H1 (cell line): ENCODE measurements at regions not wholly inside any gene's neighbourhood (a gene's known extent, or its start where the extent isn't known, plus 50 kb on each side); places are given as distances from the start of the nearest gene placed in this dataset.

Experiments
- CTCF ChIA-PET: fragments of 300-600 bp; sonication (Branson Sonifier 250); formaldehyde crosslinking; loops from one replicate; lab custom pipeline; 2021; ENCODE audit not compliant: partially characterized antibody; lab: Charles Lee
- POLR2A ChIA-PET: fragments of 300-600 bp; sonication (Branson Sonifier 250); formaldehyde crosslinking; loops from one replicate; lab custom pipeline; 2021; ENCODE audit warnings: inconsistent platforms; ENCODE audit not compliant: partially characterized antibody; lab: Charles Lee
- DNase-seq, 2 experiments: peaks; one replicate each; pipeline versions ENCODE4 v3.0.0 to v3.0.0-alpha.2; 2010 to 2022; ENCODE audit warnings: low spot score in 2 of 2, low read depth in 1 of 2, mixed read lengths in 1 of 2
- FAIRE-seq: peaks from 2 replicates; lab custom pipeline; 2011; peaks lifted over from hg19 to GRCh38; lab: Jason Lieb, UNC
- H2AFZ ChIP-seq: 2 replicates; pipeline ENCODE4 v1.8.1; 2012; ENCODE audit warnings: low read length, inconsistent platforms
- H2AK5ac ChIP-seq: 2 replicates; pipeline ENCODE4 v1.6.1; 2013; ENCODE audit warnings: low read depth, low read length
- H2BK120ac ChIP-seq: replicated peaks from 2 replicates; pipeline ENCODE3; 2013; ENCODE audit warnings: low read depth, low read length, inconsistent platforms
- H2BK12ac ChIP-seq: 2 replicates; pipeline ENCODE4 v1.6.1; 2013; ENCODE audit warnings: low read depth, low read length
- H2BK15ac ChIP-seq: 2 replicates; pipeline ENCODE4 v1.6.1; 2013; ENCODE audit warnings: low read length
- H2BK20ac ChIP-seq: 2 replicates; pipeline ENCODE4 v1.6.1; 2013; ENCODE audit warnings: low read length
- H2BK5ac ChIP-seq: 2 replicates; pipeline ENCODE4 v1.6.1; 2013; ENCODE audit warnings: low read depth, low read length
- H3K14ac ChIP-seq: 2 replicates; pipeline ENCODE4 v1.6.1; 2013; ENCODE audit warnings: inconsistent platforms; ENCODE audit not compliant: insufficient read length
- H3K18ac ChIP-seq: 2 replicates; pipeline ENCODE4 v1.6.1; 2013; ENCODE audit warnings: low read length; ENCODE audit errors: extremely low read depth
- H3K23ac ChIP-seq: 2 replicates; pipeline ENCODE4 v1.6.1; 2013; ENCODE audit warnings: inconsistent platforms; ENCODE audit not compliant: insufficient read length
- H3K23me2 ChIP-seq: 2 replicates; pipeline ENCODE4 v1.6.1; 2013; ENCODE audit warnings: low read depth, low read length
- H3K27ac ChIP-seq: 2 replicates; pipeline ENCODE4 v1.6.1; 2011; ENCODE audit warnings: low read depth, low read length, inconsistent platforms
- H3K27me3 ChIP-seq, 4 experiments: replicated peaks in 1 of 4; 1 replicate in 1 of 4; 2 replicates in 3 of 4; pipeline versions ENCODE4 v1.6.1 to v1.8.1; 2011 to 2013; ENCODE audit warnings: low read length in 3 of 4, mild to moderate bottlenecking in 3 of 4, inconsistent platforms in 2 of 4, mixed read lengths in 2 of 4, moderate library complexity in 1 of 4; ENCODE audit not compliant: control insufficient read depth in 3 of 4, insufficient read depth in 3 of 4; ENCODE audit errors: extremely low read depth in 1 of 4
- H3K36me3 ChIP-seq, 4 experiments: 2 replicates each; pipeline versions ENCODE4 v1.6.1 to v1.8.1; 2011 to 2013; ENCODE audit warnings: mild to moderate bottlenecking in 4 of 4, low read length in 3 of 4, moderate library complexity in 2 of 4, control low read depth in 1 of 4, inconsistent platforms in 1 of 4; ENCODE audit not compliant: insufficient read depth in 4 of 4, control insufficient read depth in 2 of 4
- H3K4ac ChIP-seq: replicated peaks from 2 replicates; pipeline ENCODE3; 2013; ENCODE audit warnings: low read length, low read depth, mixed read lengths, inconsistent platforms; ENCODE audit not compliant: insufficient read length
- H3K4me1 ChIP-seq, 4 experiments: replicated peaks in 1 of 4; 1 replicate in 1 of 4; 2 replicates in 3 of 4; pipeline versions ENCODE4 v1.6.1 to v1.8.1; 2011 to 2013; ENCODE audit warnings: low read length in 3 of 4, inconsistent platforms in 2 of 4, mixed read lengths in 1 of 4; ENCODE audit not compliant: insufficient read depth in 4 of 4, control insufficient read depth in 3 of 4
- H3K4me2 ChIP-seq, 2 experiments: 2 replicates each; pipeline versions ENCODE4 v1.6.1 to v1.8.1; 2011 to 2013; ENCODE audit warnings: low read depth in 2 of 2, low read length in 2 of 2, control low read depth in 1 of 2, inconsistent platforms in 1 of 2, mild to moderate bottlenecking in 1 of 2; ENCODE audit not compliant: insufficient read depth in 1 of 2
- H3K4me3 ChIP-seq, 4 experiments: fragments of 200-600, 300-600 bp in 1 of 4; sonication (generic), shearing (Covaris generic), sonication (Bioruptor Twin) in 1 of 4; 2 replicates each; pipeline versions ENCODE4 v1.5.1 to v1.8.1; 2011 to 2016; ENCODE audit warnings: low read length in 4 of 4, low read depth in 3 of 4, control low read depth in 2 of 4, inconsistent platforms in 2 of 4, mild to moderate bottlenecking in 2 of 4, mixed read lengths in 1 of 4, moderate library complexity in 1 of 4; ENCODE audit not compliant: insufficient read depth in 2 of 4; ENCODE audit errors: extremely low read depth in 1 of 4
- H3K56ac ChIP-seq: replicated peaks from 2 replicates; pipeline ENCODE3; 2013; ENCODE audit warnings: low read depth, mild to moderate bottlenecking, mixed read lengths, low read length, inconsistent platforms; ENCODE audit not compliant: insufficient read length
- H3K79me1 ChIP-seq: 2 replicates; pipeline ENCODE4 v1.6.1; 2013; ENCODE audit warnings: low read depth, low read length, control low read depth
- H3K79me2 ChIP-seq, 2 experiments: 2 replicates each; pipeline versions ENCODE4 v1.6.1 to v1.8.1; 2012 to 2013; ENCODE audit warnings: low read length in 2 of 2, mild to moderate bottlenecking in 2 of 2, inconsistent platforms in 1 of 2; ENCODE audit not compliant: insufficient read depth in 2 of 2, control insufficient read depth in 1 of 2
- H3K9ac ChIP-seq, 4 experiments: replicated peaks in 1 of 4; 1 replicate in 1 of 4; 2 replicates in 3 of 4; pipeline versions ENCODE4 v1.6.1 to v1.8.1; 2011 to 2013; ENCODE audit warnings: low read depth in 3 of 4, low read length in 3 of 4, control low read depth in 2 of 4, mild to moderate bottlenecking in 2 of 4, moderate library complexity in 2 of 4, inconsistent platforms in 1 of 4; ENCODE audit errors: extremely low read depth in 1 of 4
- H3K9me3 ChIP-seq, 2 experiments: 2 replicates each; pipeline versions ENCODE4 v1.6.1 to v1.8.1; 2012 to 2013; ENCODE audit warnings: mild to moderate bottlenecking in 2 of 2, moderate library complexity in 2 of 2, control low read depth in 1 of 2, inconsistent platforms in 1 of 2, low read depth in 1 of 2, low read length in 1 of 2, mixed read lengths in 1 of 2; ENCODE audit not compliant: insufficient read depth in 2 of 2
- H4K20me1 ChIP-seq, 2 experiments: replicated peaks in 1 of 2; 2 replicates each; pipeline versions ENCODE3 to v1.8.1; 2011 to 2013; ENCODE audit warnings: inconsistent platforms in 2 of 2, low read length in 2 of 2, mild to moderate bottlenecking in 1 of 2; ENCODE audit not compliant: insufficient read depth in 2 of 2, control insufficient read depth in 1 of 2
- H4K5ac ChIP-seq: 2 replicates; pipeline ENCODE4 v1.6.1; 2013; ENCODE audit warnings: low read length, low read depth, mixed read lengths, inconsistent platforms; ENCODE audit not compliant: insufficient read length
- H4K8ac ChIP-seq: 2 replicates; pipeline ENCODE4 v1.8.0; 2013; ENCODE audit warnings: mild to moderate bottlenecking, moderate library complexity, low read length, inconsistent platforms; ENCODE audit not compliant: insufficient read depth; ENCODE audit errors: extremely low read depth
- H4K91ac ChIP-seq: replicated peaks from 2 replicates; pipeline ENCODE3; 2013; ENCODE audit warnings: low read length, mixed read lengths, inconsistent platforms; ENCODE audit not compliant: insufficient read length
- CTCF ChIP-seq, 3 experiments: IDR thresholded peaks; 1 replicate in 2 of 3; 2 replicates in 1 of 3; pipeline versions ENCODE4 v1.5.1 to v1.6.1; 2011; ENCODE audit warnings: low read length in 3 of 3, mild to moderate bottlenecking in 3 of 3, inconsistent platforms in 2 of 3, low read depth in 1 of 3, moderate library complexity in 1 of 3; ENCODE audit not compliant: insufficient read depth in 1 of 3; ENCODE audit errors: control extremely low read depth in 1 of 3
- NANOG ChIP-seq: IDR thresholded peaks from 2 replicates; pipeline ENCODE4 v1.6.1; 2011; ENCODE audit warnings: low read length, low read depth, mild to moderate bottlenecking, inconsistent platforms; ENCODE audit not compliant: insufficient read depth, poor library complexity, severe bottlenecking
- RAD21 ChIP-seq, 2 experiments: IDR thresholded peaks in 1 of 2; conservative IDR thresholded peaks in 1 of 2; 2 replicates each; pipeline ENCODE4 v1.6.1; 2011; ENCODE audit warnings: low read depth in 2 of 2, low read length in 2 of 2, improper control_type of control experiment in 1 of 2, inconsistent platforms in 1 of 2, mild to moderate bottlenecking in 1 of 2, moderate library complexity in 1 of 2
- SRF ChIP-seq: IDR thresholded peaks from 2 replicates; pipeline ENCODE4 v1.6.1; 2011; ENCODE audit warnings: mild to moderate bottlenecking, low read depth, low read length, moderate library complexity
- WGBS, 2 experiments: shearing (Covaris generic) in 1 of 2; methylation state at CpG; one replicate each; pipeline versions ENCODE4 v1.1.6 to v1.1.7; 2013 to 2015; ENCODE audit warnings: low lambda C conversion rate in 2 of 2, mixed read lengths in 2 of 2, inconsistent platforms in 1 of 2, low coverage in 1 of 2, missing lambda C conversion rate in 1 of 2; ENCODE audit not compliant: insufficient replicate concordance in 2 of 2, insufficient coverage in 1 of 2, insufficient read length in 1 of 2; ENCODE audit errors: extremely low coverage in 1 of 2, missing lambda C conversion rate in 1 of 2; 5-methylcytosine and 5-hydroxymethylcytosine counted together

GRCh38 chr11:127136438-127136837 lies 135.9 kb upstream of the KIRREL3 start:
- no peak overlapping the region for H3K56ac ChIP-seq
- no peak overlapping the region for H2BK20ac ChIP-seq
- no peak overlapping the region for H2AK5ac ChIP-seq
- no peak overlapping the region for H2AFZ ChIP-seq
- peaks cover 0 to 3% (median 0%) of the 10 kb centered on the region in 4 experiments; a peak in 1 of 7 replicates for H3K4me1 ChIP-seq
- no peak overlapping the region for H3K4ac ChIP-seq
- no peak overlapping the region for H4K91ac ChIP-seq
- FAIRE-seq (no peak), DNase-seq (peak in 1 of 2 experiments; percentile 55)
- H4K8ac ChIP-seq, result no peak overlapping the region
- H3K23me2 ChIP-seq, result no peaks in the 10 kb centered on the region
- ChIA-PET CTCF (interaction anchor here (0.5 to 1.9 kb wide), 10 partner anchors 9 to 71 kb away, joined by 3 to 6 read pairs (median 4); no protein-coding TSS in a partner anchor), POLR2A (no interaction called here)
- H3K14ac ChIP-seq, result no peak overlapping the region
- H3K36me3 ChIP-seq, result no peaks in the 10 kb centered on the region
- H2BK5ac ChIP-seq, result no peak overlapping the region
- no peak overlapping the region for H3K27ac ChIP-seq
- no peaks in the 10 kb centered on the region for H3K27me3 ChIP-seq
- no peak overlapping the region for H3K4me3 ChIP-seq
- H3K9me3 ChIP-seq, result no peaks in the 10 kb centered on the region
- no peak overlapping the region for H3K9ac ChIP-seq
- H4K5ac ChIP-seq, result no peak overlapping the region
- no peak overlapping the region for H3K4me2 ChIP-seq
- H2BK15ac ChIP-seq, result no peak overlapping the region
- H3K23ac ChIP-seq, result no peak overlapping the region
- H3K18ac ChIP-seq, result no peak overlapping the region
- no peaks in the 10 kb centered on the region for H4K20me1 ChIP-seq
- H3K79me1 ChIP-seq, result no peaks in the 10 kb centered on the region
- H2BK12ac ChIP-seq, result no peak overlapping the region
- TF ChIP-seq SRF (no peak), CTCF (IDR thresholded peaks at IDR 0.05; ENCODE audit: control extremely low read depth in 1 of 3, insufficient read depth in 1 of 3, low read depth in 1 of 3, low read length in 3 of 3) (peak; percentile 40 to 55 (median 54)), NANOG (no peak), RAD21 (IDR thresholded peaks at IDR 0.05 in 1 of 2, conservative IDR thresholded peaks at IDR 0.05 in 1 of 2; ENCODE audit: low read depth in 2 of 2, low read length in 2 of 2) (peak; percentile 48 to 65)
- no peak overlapping the region for H2BK120ac ChIP-seq
- no peaks in the 10 kb centered on the region for H3K79me2 ChIP-seq
- 84% methylated on average over 6 of the region's 6 CpGs; no CpG with 5 or more reads in 1 of the 2 experiments for WGBS, 2 experiments
